ENCODE measurements at regions not wholly inside any gene's neighbourhood (a gene's known extent, or its start where the extent isn't known, plus 50 kb on each side); places are given as distances from the start of the nearest gene placed in this dataset.

DNA sequence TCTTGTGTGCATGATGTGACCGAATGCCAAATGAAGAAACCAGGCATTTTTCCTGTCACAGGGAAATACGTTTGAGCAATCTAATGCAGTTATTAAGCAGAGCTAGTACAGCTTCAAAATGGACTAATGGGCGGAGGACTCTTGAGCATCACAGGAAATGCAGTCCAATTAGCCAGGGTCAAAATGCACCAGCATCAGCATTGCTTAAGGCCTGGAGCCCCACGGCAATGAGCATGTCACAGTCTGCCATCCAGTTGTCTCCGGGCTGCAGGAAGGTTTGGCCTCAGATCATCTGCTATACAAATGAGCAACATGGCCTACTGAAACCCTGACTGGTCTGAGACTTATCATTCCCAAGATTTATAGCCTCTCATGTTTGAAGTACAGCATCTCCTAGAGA is 652.1 kb upstream of the SLC35B3 start:
- H3K9ac ChIP-seq (ENCODE audit: low read depth in 1 of 2, low read length in 2 of 2) = no peak overlapping the region
- H3K27me3 ChIP-seq (ENCODE audit: control insufficient read depth in 4 of 4, insufficient read depth in 4 of 4, low read length in 3 of 4) = no peaks in the 10 kb centered on the region
- no peak overlapping the region for H3K4me3 ChIP-seq (ENCODE audit: low read depth in 1 of 3, low read length in 3 of 3)
- H3K4me1 ChIP-seq (ENCODE audit: control insufficient read depth in 4 of 4, insufficient read depth in 4 of 4, low read length in 3 of 4) = no peaks in the 10 kb centered on the region
- TF ChIP-seq SP1 (IDR thresholded peaks at IDR 0.05) (no peak), RXRA (IDR thresholded peaks at IDR 0.05) (no peak), NR2F2 (IDR thresholded peaks at IDR 0.05) (no peak), JUND (IDR thresholded peaks at IDR 0.05) (no peak), HNF4A (conservative IDR thresholded peaks at IDR 0.05) (no peak), EGR1 (IDR thresholded peaks at IDR 0.05; ENCODE audit: low read depth in 2 of 2) (no peak), FOXA2 (IDR thresholded peaks at IDR 0.05) (no peak), MAX (IDR thresholded peaks at IDR 0.05) (no peak), FOXA1 (IDR thresholded peaks at IDR 0.05) (no peak)
- TF ChIP-seq, protein P1, sequence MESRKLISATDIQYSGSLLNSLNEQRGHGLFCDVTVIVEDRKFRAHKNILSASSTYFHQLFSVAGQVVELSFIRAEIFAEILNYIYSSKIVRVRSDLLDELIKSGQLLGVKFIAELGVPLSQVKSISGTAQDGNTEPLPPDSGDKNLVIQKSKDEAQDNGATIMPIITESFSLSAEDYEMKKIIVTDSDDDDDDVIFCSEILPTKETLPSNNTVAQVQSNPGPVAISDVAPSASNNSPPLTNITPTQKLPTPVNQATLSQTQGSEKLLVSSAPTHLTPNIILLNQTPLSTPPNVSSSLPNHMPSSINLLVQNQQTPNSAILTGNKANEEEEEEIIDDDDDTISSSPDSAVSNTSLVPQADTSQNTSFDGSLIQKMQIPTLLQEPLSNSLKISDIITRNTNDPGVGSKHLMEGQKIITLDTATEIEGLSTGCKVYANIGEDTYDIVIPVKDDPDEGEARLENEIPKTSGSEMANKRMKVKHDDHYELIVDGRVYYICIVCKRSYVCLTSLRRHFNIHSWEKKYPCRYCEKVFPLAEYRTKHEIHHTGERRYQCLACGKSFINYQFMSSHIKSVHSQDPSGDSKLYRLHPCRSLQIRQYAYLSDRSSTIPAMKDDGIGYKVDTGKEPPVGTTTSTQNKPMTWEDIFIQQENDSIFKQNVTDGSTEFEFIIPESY (IDR thresholded peaks at IDR 0.05) = no peak
- TF ChIP-seq, protein P2, sequence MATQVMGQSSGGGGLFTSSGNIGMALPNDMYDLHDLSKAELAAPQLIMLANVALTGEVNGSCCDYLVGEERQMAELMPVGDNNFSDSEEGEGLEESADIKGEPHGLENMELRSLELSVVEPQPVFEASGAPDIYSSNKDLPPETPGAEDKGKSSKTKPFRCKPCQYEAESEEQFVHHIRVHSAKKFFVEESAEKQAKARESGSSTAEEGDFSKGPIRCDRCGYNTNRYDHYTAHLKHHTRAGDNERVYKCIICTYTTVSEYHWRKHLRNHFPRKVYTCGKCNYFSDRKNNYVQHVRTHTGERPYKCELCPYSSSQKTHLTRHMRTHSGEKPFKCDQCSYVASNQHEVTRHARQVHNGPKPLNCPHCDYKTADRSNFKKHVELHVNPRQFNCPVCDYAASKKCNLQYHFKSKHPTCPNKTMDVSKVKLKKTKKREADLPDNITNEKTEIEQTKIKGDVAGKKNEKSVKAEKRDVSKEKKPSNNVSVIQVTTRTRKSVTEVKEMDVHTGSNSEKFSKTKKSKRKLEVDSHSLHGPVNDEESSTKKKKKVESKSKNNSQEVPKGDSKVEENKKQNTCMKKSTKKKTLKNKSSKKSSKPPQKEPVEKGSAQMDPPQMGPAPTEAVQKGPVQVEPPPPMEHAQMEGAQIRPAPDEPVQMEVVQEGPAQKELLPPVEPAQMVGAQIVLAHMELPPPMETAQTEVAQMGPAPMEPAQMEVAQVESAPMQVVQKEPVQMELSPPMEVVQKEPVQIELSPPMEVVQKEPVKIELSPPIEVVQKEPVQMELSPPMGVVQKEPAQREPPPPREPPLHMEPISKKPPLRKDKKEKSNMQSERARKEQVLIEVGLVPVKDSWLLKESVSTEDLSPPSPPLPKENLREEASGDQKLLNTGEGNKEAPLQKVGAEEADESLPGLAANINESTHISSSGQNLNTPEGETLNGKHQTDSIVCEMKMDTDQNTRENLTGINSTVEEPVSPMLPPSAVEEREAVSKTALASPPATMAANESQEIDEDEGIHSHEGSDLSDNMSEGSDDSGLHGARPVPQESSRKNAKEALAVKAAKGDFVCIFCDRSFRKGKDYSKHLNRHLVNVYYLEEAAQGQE (IDR thresholded peaks at IDR 0.05) = no peak
- TF ChIP-seq, protein P3, sequence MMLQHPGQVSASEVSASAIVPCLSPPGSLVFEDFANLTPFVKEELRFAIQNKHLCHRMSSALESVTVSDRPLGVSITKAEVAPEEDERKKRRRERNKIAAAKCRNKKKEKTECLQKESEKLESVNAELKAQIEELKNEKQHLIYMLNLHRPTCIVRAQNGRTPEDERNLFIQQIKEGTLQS (IDR thresholded peaks at IDR 0.05) = no peak
- H3K27ac ChIP-seq (ENCODE audit: low read depth in 1 of 2, low read length in 2 of 2) = no peak overlapping the region
- no peak for DNase-seq (ENCODE audit: low spot score)
- no peaks in the 10 kb centered on the region for H3K36me3 ChIP-seq (ENCODE audit: control insufficient read depth in 4 of 4, insufficient read depth in 3 of 4, low read depth in 1 of 4, low read length in 3 of 4)
- H3K9me3 ChIP-seq (ENCODE audit: control insufficient read depth in 4 of 4, low read length in 3 of 4) = no peaks in the 10 kb centered on the region
- WGBS = 90% methylated on average over 5 of the region's 5 CpGs

- H3K9me3 ChIP-seq (ENCODE audit: control insufficient read depth in 4 of 4, low read length in 3 of 4) = no peaks in the 10 kb centered on the region
- H3K4me3 ChIP-seq (ENCODE audit: low read depth in 1 of 3, low read length in 3 of 3) = no peak overlapping the region
- H3K4me1 ChIP-seq (ENCODE audit: control insufficient read depth in 4 of 4, insufficient read depth in 4 of 4, low read length in 3 of 4) = peaks cover 0 to 4% (median 2%) of the 10 kb centered on the region in 4 donors
- H3K36me3 ChIP-seq (ENCODE audit: control insufficient read depth in 4 of 4, insufficient read depth in 3 of 4, low read depth in 1 of 4, low read length in 3 of 4) = no peaks in the 10 kb centered on the region
- 71% methylated on average over 4 of the region's 4 CpGs for WGBS
- no peak overlapping the region for H3K9ac ChIP-seq (ENCODE audit: low read depth in 1 of 2, low read length in 2 of 2)
- no peak for DNase-seq (ENCODE audit: low spot score)
- TF ChIP-seq RAD21 (IDR thresholded peaks at IDR 0.05) = no peak
- no peak overlapping the region for H3K27ac ChIP-seq (ENCODE audit: low read depth in 1 of 2, low read length in 2 of 2)
- no peaks in the 10 kb centered on the region for H3K27me3 ChIP-seq (ENCODE audit: control insufficient read depth in 4 of 4, insufficient read depth in 4 of 4, low read length in 3 of 4)
These were observed 651.0 kb upstream of the SLC35B3 start for GRCh38 chr6:9086331-9086730.

DNA sequence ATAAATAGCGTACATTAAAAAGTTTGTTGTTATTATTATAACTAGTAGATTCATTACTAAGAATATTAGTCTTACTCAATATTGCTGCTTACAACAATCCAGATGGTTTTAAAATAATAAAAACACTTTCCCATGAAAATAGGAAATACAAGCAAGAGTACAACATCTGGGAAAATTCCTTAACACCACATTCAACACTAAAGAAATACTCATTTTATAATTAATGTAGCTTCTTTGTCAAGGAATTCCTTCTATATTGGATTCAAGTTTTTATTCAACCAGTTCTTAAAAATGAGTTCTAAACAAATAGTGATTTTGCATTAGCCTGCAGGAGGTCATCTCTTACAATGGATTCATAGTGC is 650.3 kb upstream of the SLC35B3 start:
- TF ChIP-seq MAX (IDR thresholded peaks at IDR 0.05) (no peak), CTCF (IDR thresholded peaks at IDR 0.05; ENCODE audit: low read depth, low read length, missing input control) (no peak), FOXA2 (IDR thresholded peaks at IDR 0.05) (no peak), RAD21 (IDR thresholded peaks at IDR 0.05) (no peak), HNF4G (IDR thresholded peaks at IDR 0.05) (no peak), HNF4A (conservative IDR thresholded peaks at IDR 0.05) (no peak), SP1 (IDR thresholded peaks at IDR 0.05) (no peak), FOXA1 (IDR thresholded peaks at IDR 0.05) (no peak)
- TF ChIP-seq, protein P3 (IDR thresholded peaks at IDR 0.05) = no peak
- WGBS = 95% methylated on average over 1 of the region's 1 CpG
- Histone ChIP-seq H3K27me3 (ENCODE audit: control insufficient read depth in 4 of 4, insufficient read depth in 4 of 4, low read length in 3 of 4) (no peaks in the 10 kb centered on the region), H3K36me3 (ENCODE audit: control insufficient read depth in 4 of 4, insufficient read depth in 3 of 4, low read depth in 1 of 4, low read length in 3 of 4) (no peaks in the 10 kb centered on the region), H3K9me3 (ENCODE audit: control insufficient read depth in 4 of 4, low read length in 3 of 4) (no peaks in the 10 kb centered on the region), H3K9ac (ENCODE audit: low read depth in 1 of 2, low read length in 2 of 2) (no peak overlapping the region), H3K27ac (ENCODE audit: low read depth in 1 of 2, low read length in 2 of 2) (no peak overlapping the region), H3K4me1 (ENCODE audit: control insufficient read depth in 4 of 4, insufficient read depth in 4 of 4, low read length in 3 of 4) (peaks cover 0 to 4% (median 2%) of the 10 kb centered on the region in 4 donors), H3K4me3 (ENCODE audit: low read depth in 1 of 3, low read length in 3 of 3) (no peak overlapping the region)
- DNase-seq (ENCODE audit: low spot score) = no peak

Data from liver (tissue), 8 donors.